Endothelial cell of umbilical vein (primary cell): ENCODE measurements at regions not wholly inside any gene's neighbourhood (a gene's known extent, or its start where the extent isn't known, plus 50 kb on each side); places are given as distances from the start of the nearest gene placed in this dataset.

Experiments
- BruUV-seq: library from RNA; stranded (reverse); fragments of 400-500 nt; replicated peaks from 2 replicates; lab custom pipeline; 2021; lab: Mats Ljungman, UMichigan
- CTCF ChIA-PET: fragments of 300-600, 350-600 bp; sonication (Branson Sonifier 250); formaldehyde crosslinking; loops from one replicate; lab custom pipeline; 2021; ENCODE audit warnings: antibody characterized with exemption, inconsistent platforms; lab: Charles Lee
- POLR2A ChIA-PET: fragments of 300-600, 350-600 bp; sonication (Branson Sonifier 250); formaldehyde crosslinking; loops from one replicate; lab custom pipeline; 2021; ENCODE audit warnings: antibody characterized with exemption, inconsistent platforms; lab: Charles Lee
- DNase-seq: peaks from one replicate; pipeline ENCODE4 v3.0.0-alpha.2; 2011; ENCODE audit warnings: low read depth, low spot score
- FAIRE-seq: peaks from 2 replicates; lab custom pipeline; 2011; peaks lifted over from hg19 to GRCh38; lab: Jason Lieb, UNC
- H2AFZ ChIP-seq: 2 replicates; pipeline ENCODE4 v1.6.0; 2012; ENCODE audit warnings: low read depth, low read length, control low read depth, inconsistent platforms
- H3K27ac ChIP-seq: 2 replicates; pipeline ENCODE4 v1.5.1; 2011; ENCODE audit warnings: low read depth, mild to moderate bottlenecking, control low read depth, low read length, moderate library complexity; ENCODE audit not compliant: insufficient read depth
- H3K27me3 ChIP-seq, 2 experiments: 2 replicates each; pipeline versions ENCODE4 v1.6.0 to v1.6.1; 2011; ENCODE audit warnings: low read length in 2 of 2, mixed read lengths in 1 of 2; ENCODE audit not compliant: control insufficient read depth in 2 of 2, insufficient read depth in 2 of 2
- H3K36me3 ChIP-seq, 2 experiments: 2 replicates in 1 of 2; 3 replicates in 1 of 2; pipeline ENCODE4 v1.5.1; 2011; ENCODE audit warnings: low read length in 2 of 2, mild to moderate bottlenecking in 1 of 2, moderate library complexity in 1 of 2; ENCODE audit not compliant: control insufficient read depth in 2 of 2, insufficient read depth in 2 of 2; ENCODE audit errors: extremely low read depth in 1 of 2
- H3K4me1 ChIP-seq: 3 replicates; pipeline ENCODE4 v1.5.1; 2011; ENCODE audit warnings: mild to moderate bottlenecking, low read length; ENCODE audit not compliant: control insufficient read depth, insufficient read depth; ENCODE audit errors: extremely low read depth
- H3K4me2 ChIP-seq: 2 replicates; pipeline ENCODE4 v1.6.1; 2011; ENCODE audit warnings: low read length, control low read depth, mixed read lengths; ENCODE audit not compliant: insufficient read depth
- H3K4me3 ChIP-seq, 3 experiments: fragments of 200-600 bp in 1 of 3; sonication (generic), shearing (Covaris generic) in 1 of 3; replicated peaks in 1 of 3; 2 replicates each; pipeline ENCODE4 v1.5.1; 2011 to 2016; ENCODE audit warnings: control low read depth in 3 of 3, low read length in 3 of 3, mild to moderate bottlenecking in 2 of 3, inconsistent platforms in 1 of 3, low read depth in 1 of 3, moderate library complexity in 1 of 3; ENCODE audit not compliant: insufficient read depth in 1 of 3
- H3K79me2 ChIP-seq: 2 replicates; pipeline ENCODE4 v1.6.0; 2012; ENCODE audit warnings: low read length, inconsistent platforms; ENCODE audit not compliant: control insufficient read depth, insufficient read depth
- H3K9ac ChIP-seq: replicated peaks from 2 replicates; pipeline ENCODE3; 2011; ENCODE audit warnings: low read length, control low read depth; ENCODE audit not compliant: insufficient read depth; ENCODE audit errors: extremely low read depth
- H3K9me1 ChIP-seq: replicated peaks from 3 replicates; pipeline ENCODE4 v1.6.0; 2011; ENCODE audit warnings: mild to moderate bottlenecking, low read length; ENCODE audit not compliant: control insufficient read depth, insufficient read depth; ENCODE audit errors: extremely low read depth
- H3K9me3 ChIP-seq: replicated peaks from 2 replicates; pipeline ENCODE4 v1.5.1; 2012; ENCODE audit warnings: low read length, inconsistent platforms; ENCODE audit not compliant: control insufficient read depth, insufficient read depth
- H4K20me1 ChIP-seq: replicated peaks from 2 replicates; pipeline ENCODE3; 2011; ENCODE audit warnings: mild to moderate bottlenecking, low read length; ENCODE audit not compliant: control insufficient read depth, insufficient read depth; ENCODE audit errors: extremely low read depth
- CTCF ChIP-seq, 2 donors: IDR thresholded peaks; 1 replicate in 1 of 2; 2 replicates in 1 of 2; pipeline ENCODE4 v1.5.1; 2011; ENCODE audit warnings: low read length in 2 of 2, mild to moderate bottlenecking in 2 of 2, moderate library complexity in 2 of 2, control low read depth in 1 of 2, inconsistent platforms in 1 of 2, low read depth in 1 of 2; ENCODE audit not compliant: insufficient read depth in 1 of 2; ENCODE audit errors: extremely low read depth in 1 of 2
- EZH2 ChIP-seq: IDR thresholded peaks from 2 replicates; pipeline ENCODE4 v1.6.1; 2012; ENCODE audit warnings: borderline replicate concordance, low read depth, mild to moderate bottlenecking, moderate library complexity, low read length, inconsistent platforms; ENCODE audit not compliant: severe bottlenecking
- FOS ChIP-seq: IDR thresholded peaks from 2 replicates; pipeline ENCODE4 v1.6.1; 2011; ENCODE audit warnings: mild to moderate bottlenecking, low read length, moderate library complexity, borderline replicate concordance; ENCODE audit not compliant: insufficient read depth
- GATA2 ChIP-seq: IDR thresholded peaks from 2 replicates; pipeline ENCODE4 v1.7.0; 2011; ENCODE audit warnings: low read depth, mild to moderate bottlenecking, moderate library complexity, mixed read lengths, low read length; ENCODE audit not compliant: insufficient read length, insufficient read depth
- JUN ChIP-seq: IDR thresholded peaks from 2 replicates; pipeline ENCODE4 v1.6.1; 2011; ENCODE audit warnings: borderline replicate concordance, low read depth; ENCODE audit not compliant: insufficient read length, insufficient read depth
- MAX ChIP-seq: IDR thresholded peaks from 2 replicates; pipeline ENCODE4 v1.6.1; 2011; ENCODE audit not compliant: insufficient read depth, insufficient read length
- MYC ChIP-seq: IDR thresholded peaks from one replicate; pipeline ENCODE4 v1.6.1; 2011; ENCODE audit warnings: mild to moderate bottlenecking, low read depth, low read length
- POLR2A ChIP-seq: IDR thresholded peaks from 2 replicates; pipeline ENCODE4 v1.6.1; 2012; ENCODE audit warnings: low read depth, mild to moderate bottlenecking, control low read depth, low read length
- POLR2AphosphoS5 ChIP-seq: IDR thresholded peaks from 2 replicates; pipeline ENCODE4 v1.6.1; 2012; ENCODE audit warnings: low read depth, mild to moderate bottlenecking, control low read depth, low read length, moderate library complexity; ENCODE audit not compliant: insufficient read depth
- dilution Hi-C: fragments of 300-500 bp; cut with MboI; formaldehyde crosslinking; loops from one replicate; pipeline ENCODE4 v1.15.0; 2019; ENCODE audit warnings: low sequenced_read_pairs; ENCODE audit not compliant: extremely low pct_ligation_motif_present
- intact Hi-C: fragments of 100-400 bp; cut with micrococcal nuclease; formaldehyde crosslinking; loops from one replicate; pipeline ENCODE4 v1.10.0; 2022

DNA sequence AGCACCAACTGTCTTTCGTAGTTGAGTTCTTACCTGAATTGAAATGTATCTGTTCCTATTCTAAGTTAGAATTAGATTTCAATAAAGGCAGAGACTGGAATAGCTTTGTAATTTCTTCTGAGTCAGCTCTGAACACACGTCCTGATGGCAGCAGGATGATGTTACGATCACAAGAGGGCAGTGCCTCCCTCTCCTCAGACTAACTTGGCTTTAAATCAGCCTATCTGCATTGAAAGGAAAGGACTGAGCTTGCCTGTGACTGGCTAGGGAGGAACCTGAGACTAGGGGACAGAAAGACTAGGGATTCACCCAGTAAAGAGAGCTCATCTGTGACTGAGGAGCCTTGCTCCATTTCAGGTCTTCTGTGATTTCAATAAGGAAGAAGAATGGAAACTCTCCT lies 323.7 kb upstream of the OR4E1 start:
- FAIRE-seq (peak; percentile 67), DNase-seq (peak; percentile 23)
- no peak overlapping the region for H3K9ac ChIP-seq
- no peak overlapping the region for H3K4me2 ChIP-seq
- intact Hi-C loops = no loop called here
- no TSS peak for BruUV-seq
- peaks cover 0 to 1% of the 10 kb centered on the region in 2 experiments for H3K27me3 ChIP-seq
- H2AFZ ChIP-seq = no peak overlapping the region
- no peaks in the 10 kb centered on the region for H3K4me1 ChIP-seq
- no peaks in the 10 kb centered on the region for H3K36me3 ChIP-seq
- H3K4me3 ChIP-seq = no peak overlapping the region
- no peaks in the 10 kb centered on the region for H4K20me1 ChIP-seq
- no peak for TF ChIP-seq MAX
- peak; percentile 6 to 26 for TF ChIP-seq CTCF (IDR thresholded peaks at IDR 0.05; ENCODE audit: extremely low read depth in 1 of 2, insufficient read depth in 1 of 2, low read depth in 1 of 2, low read length in 2 of 2)
- H3K9me1 ChIP-seq = no peaks in the 10 kb centered on the region
- POLR2A ChIA-PET = no interaction called here
- no peak overlapping the region for H3K27ac ChIP-seq
- no peaks in the 10 kb centered on the region for H3K9me3 ChIP-seq
- CTCF ChIA-PET = interaction anchor here (0.7 to 12.3 kb wide), 19 partner anchors 10 to 147 kb away, joined by 3 to 184 read pairs (median 4); no protein-coding TSS in a partner anchor
- H3K79me2 ChIP-seq = no peaks in the 10 kb centered on the region
- dilution Hi-C loops = no loop called here

GRCh38 chr14:21995332-21995731 lies 321.7 kb upstream of the OR4E1 start:
- dilution Hi-C loops (no loop called here), intact Hi-C loops (no loop called here)
- BruUV-seq = no TSS peak
- H3K4me2 ChIP-seq = no peak overlapping the region
- H2AFZ ChIP-seq = no peak overlapping the region
- no peaks in the 10 kb centered on the region for H4K20me1 ChIP-seq
- H3K79me2 ChIP-seq = no peaks in the 10 kb centered on the region
- H3K36me3 ChIP-seq = no peaks in the 10 kb centered on the region
- no peak overlapping the region for H3K9ac ChIP-seq
- TF ChIP-seq POLR2AphosphoS5 (no peak), EZH2 (no peak), JUN (no peak), FOS (no peak), GATA2 (no peak), MYC (no peak), MAX (no peak), POLR2A (no peak), CTCF (IDR thresholded peaks at IDR 0.05; ENCODE audit: extremely low read depth in 1 of 2, insufficient read depth in 1 of 2, low read depth in 1 of 2, low read length in 2 of 2) (no peak)
- H3K27ac ChIP-seq = no peak overlapping the region
- H3K9me1 ChIP-seq = no peaks in the 10 kb centered on the region
- H3K4me1 ChIP-seq = no peaks in the 10 kb centered on the region
- H3K9me3 ChIP-seq = no peaks in the 10 kb centered on the region
- no peak for DNase-seq
- peak; percentile 8 for FAIRE-seq
- ChIA-PET CTCF (interaction anchor here (0.8 to 12.3 kb wide), 2 partner anchors 16 to 17 kb away, joined by 3 to 184 read pairs; no protein-coding TSS in a partner anchor), POLR2A (no interaction called here)
- no peak overlapping the region for H3K4me3 ChIP-seq
- peaks cover 0 to 3% of the 10 kb centered on the region in 2 experiments for H3K27me3 ChIP-seq
